Neural crest cell (in vitro differentiated cells): ENCODE measurements at regions not wholly inside any gene's neighbourhood (a gene's known extent, or its start where the extent isn't known, plus 50 kb on each side); places are given as distances from the start of the nearest gene placed in this dataset.
"Not testable (repeated sequence)": the region's sequence is repeated elsewhere in the genome, so short reads cannot be mapped to it uniquely, and the experiment has no call there.

Experiments
- DNase-seq: peaks from one replicate; pipeline ENCODE4 v3.0.0; 2021; ENCODE audit warnings: low read depth, mixed read lengths, low spot score
- H3K27ac Mint-ChIP-seq: one replicate; pipeline ENCODE4 v1.8.0; 2021; ENCODE audit warnings: mild to moderate bottlenecking, mixed read lengths; ENCODE audit not compliant: unreplicated experiment
- H3K27me3 Mint-ChIP-seq: 2 replicates; pipeline ENCODE4 v1.8.0; 2021; ENCODE audit warnings: low read depth, mild to moderate bottlenecking, mixed read lengths
- H3K36me3 Mint-ChIP-seq: 2 replicates; pipeline ENCODE4 v1.8.0; 2021; ENCODE audit warnings: low read depth, mild to moderate bottlenecking, mixed read lengths
- H3K4me1 Mint-ChIP-seq: 2 replicates; pipeline ENCODE4 v1.8.0; 2021; ENCODE audit warnings: mixed read lengths
- H3K4me3 Mint-ChIP-seq: one replicate; pipeline ENCODE4 v1.8.0; 2021; ENCODE audit warnings: mild to moderate bottlenecking, mixed read lengths
- H3K9me3 Mint-ChIP-seq: 2 replicates; pipeline ENCODE4 v1.8.0; 2021; ENCODE audit warnings: mixed read lengths
- TF ChIP-seq, protein P1 (sequence below): fragments of 200-600 bp; sonication (generic); conservative IDR thresholded peaks from 2 replicates; pipeline ENCODE4 v1.5.0; 2021; ENCODE audit warnings: antibody characterized with exemption, mild to moderate bottlenecking

DNA sequence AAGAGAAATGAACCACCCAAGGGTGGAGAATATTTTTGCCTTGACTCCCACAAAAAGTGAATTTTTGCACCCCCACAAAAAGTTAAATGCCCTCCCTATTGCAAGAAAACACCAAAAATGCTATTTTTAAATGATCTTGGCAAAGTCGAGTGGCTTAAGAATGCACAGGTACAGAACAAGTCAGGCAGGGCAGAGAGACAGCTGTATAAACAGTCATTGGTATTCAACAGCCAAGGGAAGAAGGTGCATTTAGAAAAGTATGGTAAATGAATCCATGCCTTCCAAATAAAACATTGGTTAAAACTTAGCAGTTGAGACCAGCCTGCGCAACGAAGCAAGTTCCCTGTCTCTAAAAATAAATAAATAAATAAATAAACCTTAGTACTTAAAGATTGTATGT lies 169.3 kb downstream of the CHIC2 start:
- Mint-ChIP-seq H3K9me3 (no peaks in the 10 kb centered on the region), H3K27me3 (no peaks in the 10 kb centered on the region)

DNA sequence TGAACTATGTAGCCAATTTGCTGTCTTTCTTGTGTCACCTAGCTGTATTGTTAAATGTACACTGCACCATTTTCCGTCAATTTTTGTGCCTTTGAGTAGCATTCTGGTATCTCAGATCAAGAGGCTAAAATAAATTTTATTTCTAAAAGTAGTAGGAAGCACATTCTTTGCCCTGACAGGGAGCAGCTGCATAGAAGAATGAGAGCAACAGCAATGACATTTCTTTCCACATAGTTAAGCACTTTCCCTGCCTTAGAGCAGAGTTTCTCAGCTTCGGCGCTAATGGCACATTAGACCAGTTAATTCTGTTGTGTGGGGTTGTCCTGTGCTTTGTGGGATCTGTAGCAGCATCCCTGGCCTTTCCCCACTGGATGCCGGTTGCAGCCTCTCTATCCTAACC lies 173.9 kb downstream of the CHIC2 start:
- DNase-seq, result no peak
- no peak overlapping the region for H3K27ac Mint-ChIP-seq
- H3K36me3 Mint-ChIP-seq, result no peaks in the 10 kb centered on the region
- H3K4me3 Mint-ChIP-seq, result no peak overlapping the region
- H3K27me3 Mint-ChIP-seq, result no peaks in the 10 kb centered on the region
- TF ChIP-seq, protein P1, sequence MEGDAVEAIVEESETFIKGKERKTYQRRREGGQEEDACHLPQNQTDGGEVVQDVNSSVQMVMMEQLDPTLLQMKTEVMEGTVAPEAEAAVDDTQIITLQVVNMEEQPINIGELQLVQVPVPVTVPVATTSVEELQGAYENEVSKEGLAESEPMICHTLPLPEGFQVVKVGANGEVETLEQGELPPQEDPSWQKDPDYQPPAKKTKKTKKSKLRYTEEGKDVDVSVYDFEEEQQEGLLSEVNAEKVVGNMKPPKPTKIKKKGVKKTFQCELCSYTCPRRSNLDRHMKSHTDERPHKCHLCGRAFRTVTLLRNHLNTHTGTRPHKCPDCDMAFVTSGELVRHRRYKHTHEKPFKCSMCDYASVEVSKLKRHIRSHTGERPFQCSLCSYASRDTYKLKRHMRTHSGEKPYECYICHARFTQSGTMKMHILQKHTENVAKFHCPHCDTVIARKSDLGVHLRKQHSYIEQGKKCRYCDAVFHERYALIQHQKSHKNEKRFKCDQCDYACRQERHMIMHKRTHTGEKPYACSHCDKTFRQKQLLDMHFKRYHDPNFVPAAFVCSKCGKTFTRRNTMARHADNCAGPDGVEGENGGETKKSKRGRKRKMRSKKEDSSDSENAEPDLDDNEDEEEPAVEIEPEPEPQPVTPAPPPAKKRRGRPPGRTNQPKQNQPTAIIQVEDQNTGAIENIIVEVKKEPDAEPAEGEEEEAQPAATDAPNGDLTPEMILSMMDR, result no peak
- peaks cover 6% of the 10 kb centered on the region for H3K4me1 Mint-ChIP-seq
- no peaks in the 10 kb centered on the region for H3K9me3 Mint-ChIP-seq

More for the DNA sequence above, 169.3 kb downstream of the CHIC2 start:
- Mint-ChIP-seq H3K4me1 (no peaks in the 10 kb centered on the region), H3K27ac (no peak overlapping the region), H3K36me3 (no peaks in the 10 kb centered on the region), H3K4me3 (no peak overlapping the region)
- no peak for DNase-seq
- TF ChIP-seq, protein P1, result no peak

DNA sequence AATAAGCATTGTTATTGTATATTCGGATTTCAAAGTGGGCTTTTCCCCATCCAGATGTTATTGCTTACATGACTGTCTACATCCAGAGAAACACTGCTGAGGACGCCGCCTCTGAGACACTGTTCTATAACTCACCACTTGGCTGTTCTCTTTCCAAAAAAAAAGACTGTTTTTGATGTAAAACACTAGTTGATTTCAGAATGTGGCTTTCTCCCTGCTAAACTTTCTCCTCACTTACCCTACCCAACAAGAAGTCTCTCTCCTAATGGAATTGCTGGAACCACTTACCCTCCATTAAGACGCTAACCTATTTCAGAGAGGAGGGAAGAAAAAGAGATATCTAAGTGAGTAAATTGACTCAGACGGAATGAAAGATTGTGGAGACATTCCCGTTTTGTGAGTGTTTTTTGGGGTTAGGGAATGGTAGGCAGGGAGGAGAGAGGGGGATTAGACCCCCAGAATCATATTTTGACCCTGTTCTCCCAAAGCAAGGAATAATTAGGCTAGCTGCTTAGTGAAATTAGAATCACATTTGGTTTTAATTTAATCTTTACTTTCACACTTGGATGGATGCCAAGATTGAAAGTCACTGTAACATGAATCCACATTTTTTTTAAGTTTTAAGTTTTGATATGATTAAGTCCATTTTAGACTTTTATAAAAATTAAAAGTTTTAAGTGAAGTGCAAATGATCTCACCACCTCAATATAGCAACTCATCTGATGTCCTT lies 174.9 kb downstream of the CHIC2 start:
- Mint-ChIP-seq H3K9me3 (no peaks in the 10 kb centered on the region), H3K27me3 (no peaks in the 10 kb centered on the region), H3K27ac (no peak overlapping the region), H3K36me3 (no peaks in the 10 kb centered on the region), H3K4me3 (no peak overlapping the region), H3K4me1 (peaks cover 6% of the 10 kb centered on the region)
- TF ChIP-seq, protein P1, result no peak
- no peak for DNase-seq

DNA sequence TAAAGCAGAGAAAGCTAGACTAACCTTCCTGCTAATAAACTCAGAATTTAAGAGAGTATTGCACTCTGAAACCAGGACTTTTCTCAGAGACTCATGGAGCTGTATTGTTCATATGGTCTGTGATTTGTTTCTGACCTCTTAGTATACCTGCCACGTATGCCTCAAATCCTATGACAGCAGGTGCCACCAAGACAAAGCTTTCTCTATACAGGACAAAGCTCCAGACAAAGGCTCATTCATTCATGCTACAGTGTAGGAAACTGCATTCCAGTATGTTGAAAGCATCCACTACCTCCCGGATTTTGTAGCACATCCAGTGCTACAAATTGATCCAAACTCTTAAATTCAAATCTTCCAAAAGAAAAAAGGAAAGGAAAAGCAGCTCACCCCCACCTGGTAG lies 178.3 kb downstream of the CHIC2 start:
- DNase-seq, result no peak
- Mint-ChIP-seq H3K27ac (no peak overlapping the region), H3K36me3 (peaks cover 3% of the 10 kb centered on the region), H3K4me3 (no peak overlapping the region), H3K27me3 (no peaks in the 10 kb centered on the region), H3K9me3 (no peaks in the 10 kb centered on the region), H3K4me1 (peaks cover 6% of the 10 kb centered on the region)
- TF ChIP-seq, protein P1, result no peak

DNA sequence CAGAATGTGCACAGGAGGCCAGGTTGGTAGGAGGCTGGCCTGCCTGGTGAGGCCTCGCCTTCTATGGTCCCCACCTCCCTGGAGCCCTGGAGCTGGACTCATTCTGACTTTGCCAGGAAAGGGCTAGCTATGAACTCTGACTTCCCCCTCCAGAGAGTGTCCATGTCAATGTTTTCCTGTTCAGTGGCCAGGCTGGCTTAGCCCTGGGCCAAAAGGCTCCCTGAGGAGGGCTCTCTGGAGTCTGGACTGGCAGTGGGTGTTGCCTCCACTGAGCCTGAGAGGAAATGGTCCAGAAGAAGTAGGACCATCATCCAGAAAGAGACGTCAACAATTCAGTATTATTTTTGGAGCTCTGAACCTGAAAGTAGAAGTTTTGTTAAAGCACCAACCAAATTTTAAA lies 178.7 kb downstream of the CHIC2 start:
- Mint-ChIP-seq H3K27me3 (no peaks in the 10 kb centered on the region), H3K4me1 (peaks cover 6% of the 10 kb centered on the region), H3K9me3 (no peaks in the 10 kb centered on the region), H3K4me3 (no peak overlapping the region), H3K36me3 (peaks cover 3% of the 10 kb centered on the region), H3K27ac (no peak overlapping the region)
- no peak for DNase-seq
- TF ChIP-seq, protein P1, result no peak

DNA sequence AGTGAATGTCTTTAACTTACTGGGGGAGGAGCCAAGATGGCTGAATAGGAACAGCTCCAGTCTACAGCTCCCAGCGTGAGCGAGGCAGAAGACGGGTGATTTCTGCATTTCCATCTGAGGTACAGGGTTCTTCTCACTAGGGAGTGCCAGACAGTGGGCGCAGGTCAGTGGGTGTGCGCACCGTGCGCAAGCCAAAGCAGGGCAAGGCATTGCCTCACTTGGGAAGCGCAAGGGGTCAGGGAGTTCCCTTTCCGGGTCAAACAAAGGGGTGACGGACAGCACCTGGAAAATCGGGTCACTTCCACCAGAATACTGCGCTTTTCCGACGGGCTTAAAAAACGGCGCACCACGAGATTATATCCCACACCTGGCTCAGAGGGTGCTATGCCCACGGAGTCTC lies 187.3 kb downstream of the CHIC2 start:
- DNase-seq, H3K27me3 Mint-ChIP-seq, H3K36me3 Mint-ChIP-seq, H3K4me1 Mint-ChIP-seq, H3K27ac Mint-ChIP-seq, H3K9me3 Mint-ChIP-seq: not testable (repeated sequence)
- H3K4me3 Mint-ChIP-seq, result peak overlapping the region; percentile 3
